OCI-LY3 (cell line): ENCODE measurements at regions not wholly inside any gene's neighbourhood (a gene's known extent, or its start where the extent isn't known, plus 50 kb on each side); places are given as distances from the start of the nearest gene placed in this dataset.

Experiments
- H2AFZ ChIP-seq: fragments of 200-600, 300-600 bp; shearing (Covaris generic); 2 replicates; pipeline ENCODE4 v1.6.0; 2014; ENCODE audit warnings: antibody characterized with exemption, low read depth, low read length
- H3K27ac ChIP-seq: fragments of 200-600, 300-600 bp; sonication (generic); 2 replicates; pipeline ENCODE4 v1.5.1; 2014; ENCODE audit warnings: mild to moderate bottlenecking, low read length, moderate library complexity, mixed read lengths
- H3K27me3 ChIP-seq: fragments of 200-600, 300-600 bp; sonication (generic); 2 replicates; pipeline ENCODE4 v1.6.1; 2014; ENCODE audit warnings: low read depth, low read length, mixed read lengths
- H3K36me3 ChIP-seq: fragments of 200-600, 300-600 bp; sonication (generic); replicated peaks from 2 replicates; pipeline ENCODE3; 2014; ENCODE audit warnings: low read depth, low read length, mixed read lengths
- H3K4me1 ChIP-seq: fragments of 300-600, 200-600 bp; sonication (generic); 2 replicates; pipeline ENCODE4 v1.6.1; 2014; ENCODE audit warnings: low read length, mixed read lengths
- H3K4me2 ChIP-seq: fragments of 200-600, 300-600 bp; sonication (generic); 2 replicates; pipeline ENCODE4 v1.6.1; 2014; ENCODE audit warnings: low read length, mixed read lengths
- H3K4me3 ChIP-seq: fragments of 300-600, 200-600 bp; sonication (generic); 2 replicates; pipeline ENCODE4 v1.5.1; 2014; ENCODE audit warnings: antibody characterized with exemption, mild to moderate bottlenecking, low read length, moderate library complexity
- H3K79me2 ChIP-seq: fragments of 300-600, 200-600 bp; shearing (Covaris generic); 2 replicates; pipeline ENCODE4 v1.6.1; 2014; ENCODE audit warnings: mild to moderate bottlenecking, low read length, mixed read lengths
- H3K9ac ChIP-seq: fragments of 300-600, 200-600 bp; shearing (Covaris generic); 2 replicates; pipeline ENCODE4 v1.6.0; 2014; ENCODE audit warnings: mild to moderate bottlenecking, low read length, moderate library complexity
- H3K9me3 ChIP-seq: fragments of 200-600, 300-600 bp; shearing (Covaris generic); 2 replicates; pipeline ENCODE4 v1.6.1; 2014; ENCODE audit warnings: low read length, mixed read lengths; ENCODE audit not compliant: insufficient read depth
- H4K20me1 ChIP-seq: fragments of 200-600, 300-600 bp; sonication (generic); 2 replicates; pipeline ENCODE4 v1.6.1; 2016; ENCODE audit warnings: low read length, mixed read lengths; ENCODE audit not compliant: insufficient read depth
- CTCF ChIP-seq: fragments of 200-600, 300-600 bp; sonication (generic); IDR thresholded peaks from 2 replicates; pipeline ENCODE4 v1.5.1; 2014; ENCODE audit warnings: antibody characterized with exemption, low read length, low read depth
- EZH2phosphoT487 ChIP-seq: fragments of 200-600 bp; shearing (Covaris generic); IDR thresholded peaks from 2 replicates; pipeline ENCODE4 v1.6.1; 2018; ENCODE audit warnings: antibody characterized with exemption, mixed run types, low read depth

GRCh38 chr9:117541181-117541580 lies 126.3 kb upstream of the ASTN2 start:
- Histone ChIP-seq H3K27ac (no peak overlapping the region), H3K9me3 (no peaks in the 10 kb centered on the region), H3K4me3 (no peak overlapping the region), H2AFZ (no peak overlapping the region), H4K20me1 (no peaks in the 10 kb centered on the region), H3K79me2 (no peaks in the 10 kb centered on the region), H3K27me3 (no peaks in the 10 kb centered on the region), H3K9ac (no peak overlapping the region), H3K36me3 (no peaks in the 10 kb centered on the region), H3K4me1 (no peaks in the 10 kb centered on the region), H3K4me2 (no peak overlapping the region)
- TF ChIP-seq CTCF (no peak), EZH2phosphoT487 (no peak)

GRCh38 chr9:117535973-117536372 lies 121.1 kb upstream of the ASTN2 start:
- Histone ChIP-seq H3K4me3 (no peak overlapping the region), H3K4me1 (no peaks in the 10 kb centered on the region), H3K9me3 (no peaks in the 10 kb centered on the region), H2AFZ (no peak overlapping the region), H3K4me2 (no peak overlapping the region), H4K20me1 (no peaks in the 10 kb centered on the region), H3K27me3 (no peaks in the 10 kb centered on the region; the same call in 1 of the 2 replicates), H3K27ac (no peak overlapping the region), H3K9ac (no peak overlapping the region), H3K36me3 (no peaks in the 10 kb centered on the region), H3K79me2 (no peaks in the 10 kb centered on the region)
- no peak for TF ChIP-seq EZH2phosphoT487

- Histone ChIP-seq H2AFZ (no peak overlapping the region), H3K4me2 (no peak overlapping the region), H4K20me1 (no peaks in the 10 kb centered on the region), H3K9ac (no peak overlapping the region), H3K9me3 (no peaks in the 10 kb centered on the region), H3K4me1 (no peaks in the 10 kb centered on the region), H3K27ac (no peak overlapping the region), H3K79me2 (no peaks in the 10 kb centered on the region), H3K36me3 (no peaks in the 10 kb centered on the region), H3K4me3 (no peak overlapping the region), H3K27me3 (no peaks in the 10 kb centered on the region; the same call in 1 of the 2 replicates)
- TF ChIP-seq EZH2phosphoT487 (no peak), CTCF (peak; percentile 9; the same call in 1 of the 2 replicates)
These were observed 120.6 kb upstream of the ASTN2 start for GRCh38 chr9:117535434-117535833.

GRCh38 chr9:117528225-117528624 lies 113.4 kb upstream of the ASTN2 start:
- H3K4me2 ChIP-seq, result no peak overlapping the region
- H3K4me3 ChIP-seq, result no peak overlapping the region
- no peaks in the 10 kb centered on the region for H3K36me3 ChIP-seq
- no peaks in the 10 kb centered on the region for H3K9me3 ChIP-seq
- no peak for TF ChIP-seq CTCF
- no peak for TF ChIP-seq EZH2phosphoT487
- no peak overlapping the region for H3K9ac ChIP-seq
- H3K27ac ChIP-seq, result no peak overlapping the region
- H3K79me2 ChIP-seq, result no peaks in the 10 kb centered on the region
- no peak overlapping the region for H2AFZ ChIP-seq
- no peaks in the 10 kb centered on the region for H3K4me1 ChIP-seq
- no peaks in the 10 kb centered on the region for H4K20me1 ChIP-seq
- H3K27me3 ChIP-seq, result peaks cover 5% of the 10 kb centered on the region; the same call in 1 of the 2 replicates

GRCh38 chr9:117526674-117527073 lies 111.8 kb upstream of the ASTN2 start:
- no peak overlapping the region for H3K4me3 ChIP-seq
- peaks cover 5% of the 10 kb centered on the region; the same call in 1 of the 2 replicates for H3K27me3 ChIP-seq
- no peak overlapping the region for H3K4me2 ChIP-seq
- H3K79me2 ChIP-seq, result no peaks in the 10 kb centered on the region
- no peak overlapping the region for H3K9ac ChIP-seq
- no peaks in the 10 kb centered on the region for H3K36me3 ChIP-seq
- no peaks in the 10 kb centered on the region for H3K9me3 ChIP-seq
- no peak for TF ChIP-seq CTCF
- TF ChIP-seq EZH2phosphoT487, result no peak
- H3K4me1 ChIP-seq, result no peaks in the 10 kb centered on the region
- no peak overlapping the region for H2AFZ ChIP-seq
- H3K27ac ChIP-seq, result no peak overlapping the region
- no peaks in the 10 kb centered on the region for H4K20me1 ChIP-seq
